B cell (primary cell): ENCODE measurements at regions not wholly inside any gene's neighbourhood (a gene's known extent, or its start where the extent isn't known, plus 50 kb on each side); places are given as distances from the start of the nearest gene placed in this dataset.

ENCODE experiments used
- CTCF ChIP-seq: fragments of 200-600 bp; IDR thresholded peaks from one replicate; pipeline ENCODE4 v1.8.0; 2022; ENCODE audit warnings: antibody characterized with exemption, mild to moderate bottlenecking
- EZH2 ChIP-seq: IDR thresholded peaks from 2 replicates; pipeline ENCODE4 v1.6.1; 2012; ENCODE audit warnings: borderline replicate concordance, low read depth, mild to moderate bottlenecking, moderate library complexity, low read length; ENCODE audit not compliant: insufficient read depth, poor library complexity, severe bottlenecking

GRCh38 chr3:43194490-43195114 lies 88.7 kb upstream of the POMGNT2 start:
- TF ChIP-seq CTCF (no peak), EZH2 (no peak)
